Pancreas (tissue), 10 donors: ENCODE measurements at regions not wholly inside any gene's neighbourhood (a gene's known extent, or its start where the extent isn't known, plus 50 kb on each side); places are given as distances from the start of the nearest gene placed in this dataset.
"Not testable (repeated sequence)": the region's sequence is repeated elsewhere in the genome, so short reads cannot be mapped to it uniquely, and the experiment has no call there.

ENCODE experiments used
- ATAC-seq, 4 donors: fragments of 200-7000 bp; cut with Tn5 transposase; one replicate each; pipeline versions ENCODE4 v1.8.0 to v1.9.1; 2020; ENCODE audit warnings: mild to moderate bottlenecking in 4 of 4, moderate library complexity in 4 of 4
- DNase-seq, 6 donors: peaks; one replicate each; pipeline ENCODE4 v3.0.0-alpha.2; 2020
- FAIRE-seq: peaks from 2 replicates; lab custom pipeline; 2012; peaks lifted over from hg19 to GRCh38; lab: Jason Lieb, UNC
- H3K27ac ChIP-seq, 4 donors: fragments of 200-600 bp; sonication (generic); 1 replicate in 3 of 4; 2 replicates in 1 of 4; pipeline versions ENCODE4 v1.5.0 to v1.8.0; 2020
- H3K27me3 ChIP-seq, 4 donors: fragments of 200-600 bp; one replicate each; pipeline ENCODE4 v1.8.0; 2021
- H3K36me3 ChIP-seq, 3 donors: fragments of 200-600 bp; sonication (generic) in 1 of 3; one replicate each; pipeline versions ENCODE4 v1.5.0 to v1.8.0; 2020 to 2021
- H3K4me1 ChIP-seq, 3 donors: fragments of 200-600 bp; one replicate each; pipeline ENCODE4 v1.8.0; 2021
- H3K4me3 ChIP-seq, 4 donors: fragments of 200-600 bp; sonication (generic) in 2 of 4; one replicate each; pipeline versions ENCODE4 v1.5.0 to v1.8.0; 2020 to 2021
- H3K9me3 ChIP-seq, 4 donors: fragments of 200-600 bp; one replicate each; pipeline ENCODE4 v1.8.0; 2021
- WGBS, 2 donors: extraction: QIAGEN DNeasy Blood & Tissue Kit; methylation state at CpG; one replicate each; pipeline ENCODE4 v1.1.7; 2013; 5-methylcytosine and 5-hydroxymethylcytosine counted together
- intact Hi-C, 3 donors: fragments of 100-400 bp; cut with DNase I; formaldehyde crosslinking; loops; one replicate each; pipeline versions ENCODE4 v1.11.1 to v1.14.2; 2022
- TF ChIP-seq, protein P1 (sequence below), 4 donors: fragments of 200-600 bp; sonication (generic) in 3 of 4; IDR thresholded peaks; one replicate each; pipeline versions ENCODE4 v1.5.0 to v1.8.0; 2021; ENCODE audit warnings: antibody characterized with exemption in 4 of 4
- donor health status: healthy with polysubstance abuse.
- donor health status: DM: no; HTN: no; CAD: no; lungs with moderate emphysema.
- donor health status: DM: no; HTN: no; CAD: no.
- donor health status: control.
- donor health status: control.
- donor health status: Bipolar disorder and iron deficiency.
- donor health status: DM: yes; HTN: yes; CAD: no.
- donor health status: DM: no; HTN: no; CAD: no.
- donor health status: DM: no; HTN: no; CAD: no.
- donor health status: DM: yes; HTN: yes; CAD: no.

GRCh38 chr1:143584508-143584907 lies 387.3 kb downstream of the FAM72C start:
- Histone ChIP-seq H3K4me1 (no peaks in the 10 kb centered on the region), H3K4me3 (no peak overlapping the region), H3K9me3 (no peaks in the 10 kb centered on the region), H3K27ac (no peak overlapping the region), H3K36me3 (no peaks in the 10 kb centered on the region), H3K27me3 (no peaks in the 10 kb centered on the region)
- no peak for ATAC-seq
- FAIRE-seq: no peak
- TF ChIP-seq, protein P1, sequence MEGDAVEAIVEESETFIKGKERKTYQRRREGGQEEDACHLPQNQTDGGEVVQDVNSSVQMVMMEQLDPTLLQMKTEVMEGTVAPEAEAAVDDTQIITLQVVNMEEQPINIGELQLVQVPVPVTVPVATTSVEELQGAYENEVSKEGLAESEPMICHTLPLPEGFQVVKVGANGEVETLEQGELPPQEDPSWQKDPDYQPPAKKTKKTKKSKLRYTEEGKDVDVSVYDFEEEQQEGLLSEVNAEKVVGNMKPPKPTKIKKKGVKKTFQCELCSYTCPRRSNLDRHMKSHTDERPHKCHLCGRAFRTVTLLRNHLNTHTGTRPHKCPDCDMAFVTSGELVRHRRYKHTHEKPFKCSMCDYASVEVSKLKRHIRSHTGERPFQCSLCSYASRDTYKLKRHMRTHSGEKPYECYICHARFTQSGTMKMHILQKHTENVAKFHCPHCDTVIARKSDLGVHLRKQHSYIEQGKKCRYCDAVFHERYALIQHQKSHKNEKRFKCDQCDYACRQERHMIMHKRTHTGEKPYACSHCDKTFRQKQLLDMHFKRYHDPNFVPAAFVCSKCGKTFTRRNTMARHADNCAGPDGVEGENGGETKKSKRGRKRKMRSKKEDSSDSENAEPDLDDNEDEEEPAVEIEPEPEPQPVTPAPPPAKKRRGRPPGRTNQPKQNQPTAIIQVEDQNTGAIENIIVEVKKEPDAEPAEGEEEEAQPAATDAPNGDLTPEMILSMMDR (IDR thresholded peaks at IDR 0.05): no peak
- 60 to 65% methylated on average over 4 of the region's 4 CpGs for WGBS, 2 donors
- DNase-seq: no peak
- intact Hi-C loops: no loop called here

DNA sequence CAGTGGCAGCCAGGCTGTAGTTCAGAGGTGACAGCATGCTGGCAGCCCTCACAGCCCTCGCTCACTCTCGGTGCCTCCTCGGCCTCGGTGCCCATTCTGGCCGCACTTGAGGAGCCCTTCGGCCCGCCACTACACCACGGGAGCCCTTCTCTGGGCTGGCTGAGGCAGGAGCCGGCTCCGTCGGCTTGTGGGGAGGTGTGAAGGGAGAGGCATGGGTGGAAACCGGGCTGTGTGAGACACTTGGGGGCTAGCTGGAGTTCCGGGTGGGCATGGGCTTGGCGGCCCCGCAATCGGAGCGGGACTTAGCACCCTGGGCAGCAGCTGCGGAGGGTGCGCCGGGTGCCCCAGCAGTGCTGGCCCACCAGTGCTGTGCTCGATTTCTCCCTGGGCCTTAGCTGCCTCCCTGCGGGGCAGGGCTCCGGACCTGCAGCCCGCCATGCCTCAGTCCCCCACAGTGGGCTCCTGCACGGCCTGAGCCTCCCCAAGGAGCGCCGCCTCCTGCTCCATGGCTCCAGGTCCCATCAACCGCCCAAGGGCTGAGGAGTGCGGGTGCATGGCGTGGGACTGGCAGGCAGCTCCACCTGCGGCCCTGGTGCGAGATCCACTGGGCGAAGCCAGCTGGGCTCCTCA lies 396.8 kb downstream of the FAM72C start:
- WGBS, 2 donors: 78 to 81% methylated on average over 31 to 33 of the region's 33 CpGs
- intact Hi-C loops: no loop called here
- Histone ChIP-seq H3K4me1 (no peaks in the 10 kb centered on the region), H3K27me3 (no peaks in the 10 kb centered on the region), H3K27ac (no peak overlapping the region), H3K4me3 (no peak overlapping the region), H3K9me3 (no peaks in the 10 kb centered on the region), H3K36me3 (no peaks in the 10 kb centered on the region)
- DNase-seq: peak in 1 of 6 donors; percentile 45
- no peak for FAIRE-seq
- TF ChIP-seq, protein P1 (IDR thresholded peaks at IDR 0.05): no peak
- no peak for ATAC-seq

- H3K4me3 ChIP-seq, FAIRE-seq, DNase-seq, H3K9me3 ChIP-seq, ATAC-seq, H3K27ac ChIP-seq, H3K27me3 ChIP-seq, intact Hi-C loops, H3K4me1 ChIP-seq, H3K36me3 ChIP-seq: not testable (repeated sequence)
- WGBS, 2 donors: 54 to 64% methylated on average over 5 of the region's 5 CpGs
Observed at GRCh38 chr1:143572661-143573060, 399.1 kb downstream of the FAM72C start.

DNA sequence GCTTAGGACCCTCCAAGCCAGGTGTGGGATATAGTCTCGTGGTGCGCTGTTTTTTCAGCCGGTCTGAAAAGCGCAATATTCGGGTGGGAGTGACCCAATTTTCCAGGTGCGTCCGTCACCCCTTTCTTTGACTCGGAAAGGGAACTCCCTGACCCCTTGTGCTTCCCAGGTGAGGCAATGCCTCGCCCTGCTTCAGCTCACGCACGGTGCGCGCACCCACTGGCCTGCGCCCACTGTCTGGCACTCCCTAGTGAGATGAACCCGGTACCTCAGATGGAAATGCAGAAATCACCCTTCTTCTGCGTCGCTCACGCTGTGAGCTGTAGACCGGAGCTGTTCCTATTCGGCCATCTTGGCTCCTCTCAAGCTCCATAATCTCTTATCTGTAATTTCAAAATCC lies 408.0 kb downstream of the FAM72C start:
- H3K36me3 ChIP-seq, H3K4me3 ChIP-seq, H3K27me3 ChIP-seq, DNase-seq, H3K9me3 ChIP-seq, ATAC-seq, H3K27ac ChIP-seq, H3K4me1 ChIP-seq, FAIRE-seq, intact Hi-C loops: not testable (repeated sequence)
- WGBS, 2 donors: 47 to 61% methylated on average over 15 to 20 of the region's 20 CpGs

- DNase-seq (no peak), ATAC-seq (no peak), FAIRE-seq (no peak)
- no peaks in the 10 kb centered on the region for H3K9me3 ChIP-seq
- 40 to 46% methylated on average over 4 of the region's 4 CpGs for WGBS, 2 donors
- H3K27me3 ChIP-seq: no peaks in the 10 kb centered on the region
- intact Hi-C loops: no loop called here
- H3K27ac ChIP-seq: no peak overlapping the region
- no peaks in the 10 kb centered on the region for H3K36me3 ChIP-seq
- no peaks in the 10 kb centered on the region for H3K4me1 ChIP-seq
- H3K4me3 ChIP-seq: no peak overlapping the region
- TF ChIP-seq, protein P1 (IDR thresholded peaks at IDR 0.05): no peak
Observed at GRCh38 chr1:143553627-143554026, 418.2 kb downstream of the FAM72C start.

DNA sequence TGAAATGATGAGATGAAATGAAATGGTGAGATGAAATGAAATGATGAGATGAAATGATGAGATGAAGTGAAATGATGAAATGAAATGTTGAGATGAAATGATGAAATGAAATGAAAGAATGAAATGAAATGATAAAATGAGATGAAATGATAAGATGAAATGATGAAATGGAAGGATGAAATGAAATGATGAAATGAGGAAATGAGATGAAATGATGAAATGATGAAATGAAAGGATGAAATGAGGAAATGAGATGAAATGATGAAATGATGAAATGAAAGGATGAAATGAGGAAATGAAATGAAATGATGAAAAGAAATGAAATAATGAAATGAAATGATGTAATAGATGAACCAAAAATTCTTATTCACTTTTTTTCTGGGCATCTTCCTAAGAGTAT lies 467.1 kb downstream of the FAM72C start:
- H3K4me1 ChIP-seq, H3K36me3 ChIP-seq, ATAC-seq, H3K27me3 ChIP-seq, H3K4me3 ChIP-seq, H3K9me3 ChIP-seq, FAIRE-seq, H3K27ac ChIP-seq, intact Hi-C loops, DNase-seq: not testable (repeated sequence)

DNA sequence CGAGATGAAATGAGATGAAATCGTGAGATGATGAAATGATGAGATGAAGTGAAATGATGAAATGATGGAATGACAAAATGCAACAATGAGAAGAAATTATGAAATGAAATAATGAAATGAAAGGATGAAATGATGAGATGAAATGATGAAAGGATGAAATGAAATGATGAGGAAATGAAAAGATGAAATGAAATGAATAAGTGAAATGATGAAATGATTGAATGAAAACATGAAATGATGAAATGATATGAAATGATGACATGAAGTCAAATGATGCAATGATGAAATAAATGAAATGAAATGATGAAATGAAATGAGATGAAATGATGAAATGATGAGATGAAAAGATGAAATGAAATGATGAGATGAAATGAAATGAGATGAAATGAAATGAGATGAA lies 467.7 kb downstream of the FAM72C start:
- H3K4me1 ChIP-seq, intact Hi-C loops, H3K9me3 ChIP-seq, DNase-seq, H3K36me3 ChIP-seq, H3K27ac ChIP-seq, H3K27me3 ChIP-seq, ATAC-seq, H3K4me3 ChIP-seq: not testable (repeated sequence)
- peak; percentile 34 for FAIRE-seq
- no CpG with 5 or more reads among the region's 2 CpGs for WGBS, 2 donors

DNA sequence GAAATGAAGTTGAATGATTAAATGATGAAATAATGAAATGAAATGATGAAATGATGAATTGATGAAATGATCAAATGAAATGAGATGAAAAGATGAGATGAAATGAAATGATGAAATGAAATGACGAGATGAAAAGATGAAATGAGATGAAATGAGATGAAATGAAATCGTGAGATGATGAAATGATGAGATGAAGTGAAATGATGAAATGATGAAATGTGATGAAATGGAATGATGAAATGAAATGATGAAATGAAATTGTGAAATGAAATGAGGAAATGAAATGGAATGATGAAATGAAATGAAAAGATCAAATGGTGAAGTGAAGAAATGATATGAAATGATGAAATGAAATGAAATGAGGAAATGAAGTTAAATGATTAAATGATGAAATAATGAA lies 468.7 kb downstream of the FAM72C start:
- peak; percentile 20 for FAIRE-seq
- H3K4me1 ChIP-seq, DNase-seq, ATAC-seq, H3K4me3 ChIP-seq, intact Hi-C loops, H3K27me3 ChIP-seq, H3K9me3 ChIP-seq, H3K27ac ChIP-seq, H3K36me3 ChIP-seq: not testable (repeated sequence)
- WGBS, 2 donors: 54 to 56% methylated on average over 1 of the region's 2 CpGs

DNA sequence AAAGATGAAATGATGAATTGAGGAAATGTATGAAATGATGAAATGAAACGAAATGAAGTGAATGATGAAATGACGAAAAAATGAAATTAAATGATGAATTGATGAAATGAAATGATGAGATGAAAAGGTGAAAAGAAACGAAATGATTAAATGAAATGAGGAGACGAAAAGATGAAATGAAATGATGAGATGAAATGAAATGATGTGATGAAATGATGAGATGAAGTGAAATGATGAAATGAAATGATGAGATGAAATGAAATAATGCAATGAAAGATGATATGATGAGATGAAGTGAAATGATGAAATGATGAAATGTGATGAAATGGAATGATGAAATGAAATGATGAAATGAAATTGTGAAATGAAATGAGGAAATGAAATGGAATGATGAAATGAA lies 469.7 kb downstream of the FAM72C start:
- WGBS, 2 donors: 46 to 48% methylated on average over 3 of the region's 4 CpGs
- H3K4me3 ChIP-seq, H3K27me3 ChIP-seq, intact Hi-C loops, DNase-seq, H3K4me1 ChIP-seq, H3K27ac ChIP-seq, ATAC-seq, H3K36me3 ChIP-seq, H3K9me3 ChIP-seq: not testable (repeated sequence)
- peak; percentile 93 for FAIRE-seq
